NCI-H2107 (cell line): ENCODE measurements at regions not wholly inside any gene's neighbourhood (a gene's known extent, or its start where the extent isn't known, plus 50 kb on each side); places are given as distances from the start of the nearest gene placed in this dataset.

Experiments used
- DNase-seq: peaks from one replicate; lab custom pipeline; 2025; lab: John Stamatoyannopoulos, UW

GRCh38 chr10:9762966-9763656 lies 1254.6 kb upstream of the CELF2 start:
- no peak for DNase-seq

- DNase-seq = no peak
Observed at GRCh38 chr10:9766762-9767161, 1250.9 kb upstream of the CELF2 start.

GRCh38 chr10:9781666-9782065 lies 1236.0 kb upstream of the CELF2 start:
- no peak for DNase-seq

- DNase-seq = no peak
Observed at GRCh38 chr10:9786101-9786500, 1231.6 kb upstream of the CELF2 start.

GRCh38 chr10:9786576-9786975 lies 1231.1 kb upstream of the CELF2 start:
- DNase-seq = no peak

GRCh38 chr10:9789996-9790395 lies 1227.7 kb upstream of the CELF2 start:
- no peak for DNase-seq

GRCh38 chr10:9792181-9792580 lies 1225.5 kb upstream of the CELF2 start:
- no peak for DNase-seq

- no peak for DNase-seq
Observed at GRCh38 chr10:9796564-9796963, 1221.1 kb upstream of the CELF2 start.

GRCh38 chr10:9800011-9800410 lies 1217.7 kb upstream of the CELF2 start:
- DNase-seq = no peak

- no peak for DNase-seq
Observed at GRCh38 chr10:9800571-9800970, 1217.1 kb upstream of the CELF2 start.

- no peak for DNase-seq
Observed at GRCh38 chr10:9807846-9808245, 1209.8 kb upstream of the CELF2 start.

- no peak for DNase-seq
Observed at GRCh38 chr10:9811601-9812000, 1206.1 kb upstream of the CELF2 start.

GRCh38 chr10:9814285-9814864 lies 1203.3 kb upstream of the CELF2 start:
- no peak for DNase-seq

- no peak for DNase-seq
Observed at GRCh38 chr10:9819756-9820494, 1197.7 kb upstream of the CELF2 start.

- DNase-seq = no peak
Observed at GRCh38 chr10:9823268-9823930, 1194.3 kb upstream of the CELF2 start.

GRCh38 chr10:9824631-9825071 lies 1193.0 kb upstream of the CELF2 start:
- DNase-seq = no peak

- no peak for DNase-seq
Observed at GRCh38 chr10:9825491-9826018, 1192.1 kb upstream of the CELF2 start.

- no peak for DNase-seq
Observed at GRCh38 chr10:9828110-9828509, 1189.6 kb upstream of the CELF2 start.

- DNase-seq = no peak
Observed at GRCh38 chr10:9833942-9834341, 1183.7 kb upstream of the CELF2 start.

GRCh38 chr10:9834434-9834833 lies 1183.2 kb upstream of the CELF2 start:
- no peak for DNase-seq

GRCh38 chr10:9845075-9845474 lies 1172.6 kb upstream of the CELF2 start:
- no peak for DNase-seq

GRCh38 chr10:9848278-9848677 lies 1169.4 kb upstream of the CELF2 start:
- no peak for DNase-seq
